Psoas muscle (tissue), 7 donors: ENCODE measurements at regions not wholly inside any gene's neighbourhood (a gene's known extent, or its start where the extent isn't known, plus 50 kb on each side); places are given as distances from the start of the nearest gene placed in this dataset.

Source experiments
- ATAC-seq, 4 donors: fragments of 200-7000 bp; cut with Tn5 transposase; one replicate each; pipeline ENCODE4 v1.9.1; 2020; ENCODE audit warnings: moderate library complexity in 3 of 4, mild to moderate bottlenecking in 2 of 4
- DNase-seq, 2 donors: peaks; one replicate each; pipeline ENCODE4 v3.0.0-alpha.2; 2020
- H3K27ac ChIP-seq: fragments of 200-600 bp; one replicate; pipeline ENCODE4 v1.8.0; 2022
- H3K27me3 ChIP-seq, 3 donors: fragments of 200-600 bp in 1 of 3; one replicate each; pipeline versions ENCODE4 v1.6.1 to v1.8.0; 2013 to 2022; ENCODE audit warnings: low read length in 2 of 3, mild to moderate bottlenecking in 2 of 3, moderate library complexity in 1 of 3; ENCODE audit not compliant: insufficient read depth in 3 of 3
- H3K36me3 ChIP-seq, 2 donors: fragments of 200-600 bp in 1 of 2; one replicate each; pipeline versions ENCODE4 v1.6.1 to v1.8.0; 2013 to 2022; ENCODE audit warnings: low read depth in 1 of 2, mild to moderate bottlenecking in 1 of 2, moderate library complexity in 1 of 2; ENCODE audit not compliant: insufficient read depth in 1 of 2
- H3K4me1 ChIP-seq: fragments of 200-600 bp; one replicate; pipeline ENCODE4 v1.8.0; 2022
- H3K4me3 ChIP-seq: fragments of 200-600 bp; one replicate; pipeline ENCODE4 v1.8.0; 2022; ENCODE audit warnings: mild to moderate bottlenecking
- H3K9me3 ChIP-seq: fragments of 200-600 bp; one replicate; pipeline ENCODE4 v1.8.0; 2022
- WGBS, 3 donors: extraction: QIAGEN DNeasy Blood & Tissue Kit; methylation state at CpG; one replicate each; pipeline versions ENCODE4 v1.1.6 to v1.1.7; 2013; 5-methylcytosine and 5-hydroxymethylcytosine counted together
- intact Hi-C, 2 donors: fragments of 100-400 bp; cut with DNase I; formaldehyde crosslinking; loops; one replicate each; pipeline versions ENCODE4 v1.11.0 to v1.14.2; 2022
- TF ChIP-seq, protein P1 (sequence below): fragments of 200-600 bp; IDR thresholded peaks from one replicate; pipeline ENCODE4 v1.8.0; 2022; ENCODE audit warnings: antibody characterized with exemption
- donor health status: healthy with polysubstance abuse.
- donor health status: DM: no; HTN: no; CAD: no; lungs with moderate emphysema.
- donor health status: Bipolar disorder and iron deficiency.
- donor health status: healthy.
- donor health status: DM: yes; HTN: yes; CAD: no.
- donor health status: DM: no; HTN: no; CAD: no.
- donor health status: DM: yes; HTN: yes; CAD: no.

DNA sequence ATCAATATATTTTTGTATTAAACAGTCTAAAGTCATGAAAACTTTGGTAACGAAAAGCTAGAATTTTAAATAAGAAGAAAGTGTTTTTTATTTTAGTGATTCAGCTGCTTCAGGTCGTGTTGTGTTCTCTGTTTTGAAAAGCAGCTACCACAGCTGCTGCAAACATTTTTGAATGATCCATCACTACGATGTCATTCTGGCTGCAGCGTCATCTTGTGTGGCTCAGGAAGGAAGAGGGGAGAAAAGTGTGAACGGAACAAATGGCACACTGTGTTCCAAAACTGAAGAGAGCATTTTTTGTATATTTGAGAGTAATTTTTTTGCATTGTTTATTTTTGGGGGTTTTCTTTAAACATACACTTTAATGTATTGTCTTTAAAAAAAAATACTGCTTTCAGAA, 323.0 kb upstream of the ADGRL2 start:
- H3K4me3 ChIP-seq = no peak overlapping the region
- intact Hi-C loops = no loop called here
- ATAC-seq (no peak), DNase-seq (no peak)
- no peaks in the 10 kb centered on the region for H3K27me3 ChIP-seq
- TF ChIP-seq, protein P1, sequence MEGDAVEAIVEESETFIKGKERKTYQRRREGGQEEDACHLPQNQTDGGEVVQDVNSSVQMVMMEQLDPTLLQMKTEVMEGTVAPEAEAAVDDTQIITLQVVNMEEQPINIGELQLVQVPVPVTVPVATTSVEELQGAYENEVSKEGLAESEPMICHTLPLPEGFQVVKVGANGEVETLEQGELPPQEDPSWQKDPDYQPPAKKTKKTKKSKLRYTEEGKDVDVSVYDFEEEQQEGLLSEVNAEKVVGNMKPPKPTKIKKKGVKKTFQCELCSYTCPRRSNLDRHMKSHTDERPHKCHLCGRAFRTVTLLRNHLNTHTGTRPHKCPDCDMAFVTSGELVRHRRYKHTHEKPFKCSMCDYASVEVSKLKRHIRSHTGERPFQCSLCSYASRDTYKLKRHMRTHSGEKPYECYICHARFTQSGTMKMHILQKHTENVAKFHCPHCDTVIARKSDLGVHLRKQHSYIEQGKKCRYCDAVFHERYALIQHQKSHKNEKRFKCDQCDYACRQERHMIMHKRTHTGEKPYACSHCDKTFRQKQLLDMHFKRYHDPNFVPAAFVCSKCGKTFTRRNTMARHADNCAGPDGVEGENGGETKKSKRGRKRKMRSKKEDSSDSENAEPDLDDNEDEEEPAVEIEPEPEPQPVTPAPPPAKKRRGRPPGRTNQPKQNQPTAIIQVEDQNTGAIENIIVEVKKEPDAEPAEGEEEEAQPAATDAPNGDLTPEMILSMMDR = no peak
- no peaks in the 10 kb centered on the region for H3K36me3 ChIP-seq
- no peaks in the 10 kb centered on the region for H3K9me3 ChIP-seq
- H3K4me1 ChIP-seq = peaks cover 4% of the 10 kb centered on the region
- 8 to 12% (median 12%) methylated on average over 5 of the region's 5 CpGs for WGBS, 3 donors
- H3K27ac ChIP-seq = no peak overlapping the region

GRCh38 chr1:81472387-81472786, 328.3 kb upstream of the ADGRL2 start:
- ATAC-seq (no peak), DNase-seq (no peak)

GRCh38 chr1:81471255-81471654, 329.5 kb upstream of the ADGRL2 start:
- 61 to 72% (median 67%) methylated on average over 2 of the region's 2 CpGs for WGBS, 3 donors
- TF ChIP-seq, protein P1 = no peak
- intact Hi-C loops = no loop called here
- Histone ChIP-seq H3K36me3 (no peaks in the 10 kb centered on the region), H3K9me3 (no peaks in the 10 kb centered on the region), H3K27ac (no peak overlapping the region), H3K4me3 (no peak overlapping the region), H3K4me1 (no peaks in the 10 kb centered on the region), H3K27me3 (peaks cover 0 to 2% (median 0%) of the 10 kb centered on the region in 3 donors)
- no peak for DNase-seq
- ATAC-seq = no peak

More at GRCh38 chr1:81472387-81472786, 328.3 kb upstream of the ADGRL2 start:
- Histone ChIP-seq H3K9me3 (no peaks in the 10 kb centered on the region), H3K4me1 (no peaks in the 10 kb centered on the region), H3K27me3 (no peaks in the 10 kb centered on the region), H3K36me3 (no peaks in the 10 kb centered on the region), H3K4me3 (no peak overlapping the region), H3K27ac (no peak overlapping the region)
- intact Hi-C loops = no loop called here
- WGBS, 3 donors = 83 to 87% (median 85%) methylated on average over 6 of the region's 6 CpGs
- TF ChIP-seq, protein P1 = no peak

DNA sequence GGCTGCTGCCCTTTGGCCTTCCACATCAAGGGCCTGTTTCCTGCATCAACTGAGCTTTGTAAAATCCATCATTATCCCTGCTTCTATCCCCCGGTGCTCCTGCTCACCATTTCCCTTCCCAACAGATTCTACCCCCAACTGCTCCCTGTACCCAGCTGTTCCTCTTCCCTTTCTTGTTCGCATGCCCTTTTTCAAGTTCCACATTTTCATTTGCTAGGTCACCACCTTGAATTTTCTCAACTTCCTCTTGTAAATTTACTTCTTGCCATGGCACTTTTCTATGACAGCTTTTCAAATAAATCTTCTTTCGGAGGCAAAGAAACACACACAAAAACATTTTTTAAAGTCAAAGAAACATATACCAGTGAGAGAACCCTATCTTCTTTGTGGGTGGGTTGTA, 330.5 kb upstream of the ADGRL2 start:
- DNase-seq (no peak), ATAC-seq (no peak)
- Histone ChIP-seq H3K27me3 (peaks cover 0 to 3% (median 0%) of the 10 kb centered on the region in 3 donors), H3K27ac (no peak overlapping the region), H3K4me3 (no peak overlapping the region), H3K9me3 (no peaks in the 10 kb centered on the region), H3K4me1 (no peaks in the 10 kb centered on the region), H3K36me3 (no peaks in the 10 kb centered on the region)
- TF ChIP-seq, protein P1 = no peak
- 74 to 78% (median 77%) methylated on average over 3 of the region's 3 CpGs for WGBS, 3 donors
- intact Hi-C loops = no loop called here

- Histone ChIP-seq H3K9me3 (no peaks in the 10 kb centered on the region), H3K27me3 (peaks cover 0 to 3% (median 0%) of the 10 kb centered on the region in 3 donors), H3K4me1 (no peaks in the 10 kb centered on the region), H3K36me3 (no peaks in the 10 kb centered on the region), H3K27ac (no peak overlapping the region), H3K4me3 (no peak overlapping the region)
- TF ChIP-seq, protein P1 = no peak
- intact Hi-C loops = no loop called here
- ATAC-seq = no peak
- 52 to 62% (median 60%) methylated on average over 4 of the region's 4 CpGs for WGBS, 3 donors
- DNase-seq = no peak
Observed at GRCh38 chr1:81467383-81467782, 333.4 kb upstream of the ADGRL2 start.
